CD4-positive, alpha-beta T cell (primary cell): ENCODE measurements at regions not wholly inside any gene's neighbourhood (a gene's known extent, or its start where the extent isn't known, plus 50 kb on each side); places are given as distances from the start of the nearest gene placed in this dataset.

ENCODE experiments used
- ATAC-seq: fragments of 200-7000 bp; cut with Tn5 transposase; one replicate; pipeline ENCODE4 v1.10.0; 2022; ENCODE audit warnings: mild to moderate bottlenecking; ENCODE audit not compliant: poor library complexity
- CTCF ChIA-PET: fragments of 350-600 bp; sonication (Branson Sonifier 250); formaldehyde crosslinking; loops from one replicate; lab custom pipeline; 2021; ENCODE audit warnings: antibody characterized with exemption, inconsistent platforms; lab: Charles Lee
- POLR2A ChIA-PET: fragments of 350-600 bp; sonication (Branson Sonifier 250); formaldehyde crosslinking; loops from one replicate; lab custom pipeline; 2021; ENCODE audit warnings: antibody characterized with exemption, inconsistent platforms; lab: Charles Lee
- DNase-seq, 14 experiments: peaks; one replicate each; pipeline ENCODE4 v3.0.0-alpha.2; 2013 to 2020; ENCODE audit warnings: mixed read lengths in 2 of 14
- H3K27ac ChIP-seq, 2 donors: one replicate each; pipeline versions ENCODE4 v1.5.1 to v1.7.0; 2013; ENCODE audit warnings: low read length in 2 of 2, low read depth in 1 of 2, mild to moderate bottlenecking in 1 of 2
- H3K27me3 ChIP-seq, 2 experiments: 1 replicate in 1 of 2; 2 replicates in 1 of 2; pipeline versions ENCODE4 v1.6.1 to v1.7.0; 2013; ENCODE audit warnings: low read length in 2 of 2, control low read depth in 1 of 2, mild to moderate bottlenecking in 1 of 2, moderate library complexity in 1 of 2; ENCODE audit not compliant: insufficient read depth in 2 of 2, control insufficient read depth in 1 of 2
- H3K36me3 ChIP-seq: one replicate; pipeline ENCODE4 v1.6.1; 2013; ENCODE audit warnings: low read length, control low read depth; ENCODE audit not compliant: insufficient read depth
- H3K4me1 ChIP-seq: one replicate; pipeline ENCODE4 v1.6.1; 2013; ENCODE audit warnings: low read length, control low read depth; ENCODE audit not compliant: insufficient read depth
- H3K4me3 ChIP-seq: one replicate; pipeline ENCODE4 v1.5.1; 2013; ENCODE audit warnings: mild to moderate bottlenecking, low read length, moderate library complexity
- H3K9me3 ChIP-seq, 2 experiments: 1 replicate in 1 of 2; 2 replicates in 1 of 2; pipeline versions ENCODE4 v1.6.1 to v1.7.0; 2013; ENCODE audit warnings: low read length in 2 of 2, mild to moderate bottlenecking in 2 of 2, control low read depth in 1 of 2, moderate library complexity in 1 of 2; ENCODE audit not compliant: control insufficient read depth in 1 of 2, insufficient read depth in 1 of 2
- H3K27ac Mint-ChIP-seq: one replicate; pipeline ENCODE4 v1.8.0; 2020; ENCODE audit warnings: mixed read lengths
- H3K27me3 Mint-ChIP-seq: one replicate; pipeline ENCODE4 v1.8.0; 2021; ENCODE audit warnings: mixed read lengths
- H3K36me3 Mint-ChIP-seq: one replicate; pipeline ENCODE4 v1.8.0; 2021; ENCODE audit warnings: low read depth, mixed read lengths
- H3K4me1 Mint-ChIP-seq: one replicate; pipeline ENCODE4 v1.8.0; 2021; ENCODE audit warnings: low read depth, mixed read lengths
- H3K4me3 Mint-ChIP-seq: one replicate; pipeline ENCODE4 v1.8.0; 2020; ENCODE audit warnings: mild to moderate bottlenecking, mixed read lengths
- H3K9me3 Mint-ChIP-seq: one replicate; pipeline ENCODE4 v1.8.0; 2020; ENCODE audit warnings: mixed read lengths
- intact Hi-C, 2 experiments: fragments of 100-400 bp; cut with DNase I in 1 of 2; cut with micrococcal nuclease in 1 of 2; formaldehyde crosslinking; loops; one replicate each; pipeline versions ENCODE4 v1.15.1 to v1.9.0; 2023 to 2025; cut with DNase I, micrococcal nuclease
- TF ChIP-seq, protein P1 (sequence below): fragments of 200-600 bp; IDR thresholded peaks from one replicate; pipeline ENCODE4 v1.8.0; 2022; ENCODE audit warnings: antibody characterized with exemption, mild to moderate bottlenecking

DNA sequence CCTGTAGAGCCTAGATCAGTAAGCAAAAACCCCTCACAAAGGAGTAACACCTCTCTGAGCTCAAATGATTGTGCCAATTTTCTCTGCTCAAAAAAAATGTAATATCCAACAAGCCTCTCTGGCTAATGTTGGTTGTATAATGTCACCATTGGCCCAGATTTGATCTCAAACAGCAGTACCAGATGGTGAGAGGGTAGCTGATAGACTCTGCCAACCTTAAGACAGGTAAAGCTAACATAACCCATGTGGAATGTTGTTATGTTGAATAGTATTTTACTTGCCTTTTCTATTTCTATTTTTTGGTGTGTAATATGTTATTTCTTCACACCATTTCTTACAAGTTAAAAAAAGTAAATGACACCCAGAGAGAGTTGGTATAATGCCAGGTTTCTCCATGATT is 166.7 kb upstream of the GUCY1A2 start:
- Histone ChIP-seq H3K27ac (no peak overlapping the region), H3K4me3 (no peak overlapping the region), H3K4me1 (no peaks in the 10 kb centered on the region), H3K9me3 (peaks cover 0 to 4% of the 10 kb centered on the region in 2 experiments), H3K27me3 (no peaks in the 10 kb centered on the region), H3K36me3 (no peaks in the 10 kb centered on the region)
- TF ChIP-seq, protein P1, sequence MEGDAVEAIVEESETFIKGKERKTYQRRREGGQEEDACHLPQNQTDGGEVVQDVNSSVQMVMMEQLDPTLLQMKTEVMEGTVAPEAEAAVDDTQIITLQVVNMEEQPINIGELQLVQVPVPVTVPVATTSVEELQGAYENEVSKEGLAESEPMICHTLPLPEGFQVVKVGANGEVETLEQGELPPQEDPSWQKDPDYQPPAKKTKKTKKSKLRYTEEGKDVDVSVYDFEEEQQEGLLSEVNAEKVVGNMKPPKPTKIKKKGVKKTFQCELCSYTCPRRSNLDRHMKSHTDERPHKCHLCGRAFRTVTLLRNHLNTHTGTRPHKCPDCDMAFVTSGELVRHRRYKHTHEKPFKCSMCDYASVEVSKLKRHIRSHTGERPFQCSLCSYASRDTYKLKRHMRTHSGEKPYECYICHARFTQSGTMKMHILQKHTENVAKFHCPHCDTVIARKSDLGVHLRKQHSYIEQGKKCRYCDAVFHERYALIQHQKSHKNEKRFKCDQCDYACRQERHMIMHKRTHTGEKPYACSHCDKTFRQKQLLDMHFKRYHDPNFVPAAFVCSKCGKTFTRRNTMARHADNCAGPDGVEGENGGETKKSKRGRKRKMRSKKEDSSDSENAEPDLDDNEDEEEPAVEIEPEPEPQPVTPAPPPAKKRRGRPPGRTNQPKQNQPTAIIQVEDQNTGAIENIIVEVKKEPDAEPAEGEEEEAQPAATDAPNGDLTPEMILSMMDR: no peak
- intact Hi-C loops: no loop called here
- no peak overlapping the region for H3K27ac Mint-ChIP-seq
- H3K4me3 Mint-ChIP-seq: no peak overlapping the region
- POLR2A ChIA-PET: no interaction called here
- DNase-seq: no peak
- H3K27me3 Mint-ChIP-seq: no peaks in the 10 kb centered on the region
- CTCF ChIA-PET: no interaction called here
- ATAC-seq: no peak
- H3K9me3 Mint-ChIP-seq: peaks cover 3% of the 10 kb centered on the region
- no peaks in the 10 kb centered on the region for H3K4me1 Mint-ChIP-seq
- H3K36me3 Mint-ChIP-seq: no peaks in the 10 kb centered on the region

DNA sequence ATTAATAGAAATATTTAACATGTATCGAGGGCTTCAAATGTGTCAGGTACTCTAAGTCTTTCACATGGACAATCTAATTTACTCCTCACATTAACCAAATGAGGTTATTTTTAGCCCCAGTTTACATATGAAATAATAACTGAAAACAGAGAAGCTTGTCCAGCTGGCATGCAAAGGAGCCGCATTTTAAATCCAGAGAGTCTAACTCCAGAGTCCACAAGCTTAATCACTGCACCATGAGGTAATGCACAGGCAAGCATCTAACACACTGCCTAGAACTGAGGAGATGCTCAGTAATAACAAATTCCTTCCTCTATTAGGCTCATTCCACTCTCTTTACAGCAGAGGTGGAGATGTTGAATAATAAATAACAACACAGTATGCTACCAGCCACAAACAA is 165.7 kb upstream of the GUCY1A2 start:
- POLR2A ChIA-PET: no interaction called here
- no peaks in the 10 kb centered on the region for H3K4me1 ChIP-seq
- H3K4me3 ChIP-seq: no peak overlapping the region
- no peak overlapping the region for H3K27ac Mint-ChIP-seq
- DNase-seq (no peak), ATAC-seq (no peak)
- TF ChIP-seq, protein P1: no peak
- no peaks in the 10 kb centered on the region for H3K27me3 ChIP-seq
- CTCF ChIA-PET: no interaction called here
- H3K9me3 ChIP-seq: peaks cover 0 to 4% of the 10 kb centered on the region in 2 experiments
- H3K27me3 Mint-ChIP-seq: no peaks in the 10 kb centered on the region
- H3K36me3 ChIP-seq: no peaks in the 10 kb centered on the region
- H3K27ac ChIP-seq: no peak overlapping the region
- peaks cover 2% of the 10 kb centered on the region for H3K9me3 Mint-ChIP-seq
- intact Hi-C loops: no loop called here
- no peaks in the 10 kb centered on the region for H3K36me3 Mint-ChIP-seq
- no peaks in the 10 kb centered on the region for H3K4me1 Mint-ChIP-seq
- no peak overlapping the region for H3K4me3 Mint-ChIP-seq

DNA sequence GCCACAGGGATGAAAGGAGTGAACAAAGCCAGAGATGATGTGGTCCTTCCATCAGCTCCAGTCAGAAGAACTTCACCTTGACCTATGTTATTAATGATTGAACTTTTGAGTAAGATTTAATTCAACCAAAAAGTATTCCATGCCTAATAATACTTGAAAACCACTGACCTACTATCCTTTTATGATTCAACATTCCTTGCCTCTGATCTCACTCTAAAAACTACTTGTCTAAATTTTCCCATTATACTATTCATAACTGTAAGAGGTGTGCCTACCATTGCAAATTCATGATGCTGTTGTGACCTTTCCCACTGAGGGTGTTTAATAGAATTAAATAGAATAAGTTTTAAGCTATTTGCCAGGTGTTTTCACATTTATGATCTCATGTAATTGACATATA is 164.7 kb upstream of the GUCY1A2 start:
- Mint-ChIP-seq H3K4me3 (no peak overlapping the region), H3K4me1 (no peaks in the 10 kb centered on the region), H3K27ac (no peak overlapping the region), H3K9me3 (peaks cover 2% of the 10 kb centered on the region), H3K36me3 (no peaks in the 10 kb centered on the region), H3K27me3 (no peaks in the 10 kb centered on the region)
- no peak for DNase-seq
- ATAC-seq: no peak
- POLR2A ChIA-PET: no interaction called here
- intact Hi-C loops: no loop called here
- TF ChIP-seq, protein P1: no peak
- H3K4me3 ChIP-seq: no peak overlapping the region
- no peaks in the 10 kb centered on the region for H3K36me3 ChIP-seq
- H3K27ac ChIP-seq: no peak overlapping the region
- no peaks in the 10 kb centered on the region for H3K27me3 ChIP-seq
- no peaks in the 10 kb centered on the region for H3K4me1 ChIP-seq
- CTCF ChIA-PET: no interaction called here
- peaks cover 0 to 4% of the 10 kb centered on the region in 2 experiments for H3K9me3 ChIP-seq
